ENCODE measurements at regions not wholly inside any gene's neighbourhood (a gene's known extent, or its start where the extent isn't known, plus 50 kb on each side); places are given as distances from the start of the nearest gene placed in this dataset.
"Not testable (repeated sequence)": the region's sequence is repeated elsewhere in the genome, so short reads cannot be mapped to it uniquely, and the experiment has no call there.

DNA sequence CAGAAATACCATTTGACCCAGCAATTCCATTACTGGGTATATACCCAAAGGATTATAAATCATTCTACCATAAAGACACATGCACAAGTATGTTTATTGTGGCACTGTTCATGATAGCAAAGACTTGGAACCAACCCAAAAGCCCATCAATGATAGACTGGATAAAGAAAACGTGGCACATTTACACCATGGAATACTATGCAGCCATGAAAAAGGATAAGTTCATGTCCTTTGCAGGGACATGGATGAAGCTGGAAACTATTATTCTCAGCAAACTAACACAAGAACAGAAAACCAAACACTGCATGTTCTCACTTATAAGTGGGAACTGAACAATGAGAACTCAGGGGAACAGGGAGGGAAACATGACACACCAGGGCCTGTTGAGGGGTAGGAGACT is 1103.4 kb downstream of the TBL1XR1 start:
- not testable (repeated sequence) for DNase-seq (ENCODE audit: low read depth in 3 of 3, low spot score in 1 of 3)

DNA sequence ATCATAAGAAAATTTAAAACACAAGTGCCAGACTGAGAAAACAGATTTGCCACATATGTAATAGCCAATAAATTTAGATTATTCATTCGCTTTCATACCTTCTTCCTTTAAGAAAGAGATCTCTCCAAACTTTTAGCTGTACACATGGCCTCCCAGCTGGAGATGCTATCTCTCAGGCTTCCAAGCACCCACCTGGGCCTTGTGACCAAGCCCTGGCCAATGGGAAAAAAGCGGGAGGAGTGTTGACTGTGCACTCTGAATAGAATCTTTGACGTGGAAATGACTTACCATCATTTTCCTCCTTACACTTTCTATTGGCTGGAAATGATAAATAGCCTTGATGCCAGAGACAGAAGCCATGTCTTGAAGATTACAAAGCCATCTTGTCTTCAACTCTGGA is 1106.6 kb downstream of the TBL1XR1 start:
- no peak for DNase-seq (ENCODE audit: low read depth in 3 of 3, low spot score in 1 of 3)

GRCh38 chr3:176088962-176089383 is 1108.3 kb downstream of the TBL1XR1 start:
- DNase-seq (ENCODE audit: low read depth in 3 of 3, low spot score in 1 of 3) = no peak

DNA sequence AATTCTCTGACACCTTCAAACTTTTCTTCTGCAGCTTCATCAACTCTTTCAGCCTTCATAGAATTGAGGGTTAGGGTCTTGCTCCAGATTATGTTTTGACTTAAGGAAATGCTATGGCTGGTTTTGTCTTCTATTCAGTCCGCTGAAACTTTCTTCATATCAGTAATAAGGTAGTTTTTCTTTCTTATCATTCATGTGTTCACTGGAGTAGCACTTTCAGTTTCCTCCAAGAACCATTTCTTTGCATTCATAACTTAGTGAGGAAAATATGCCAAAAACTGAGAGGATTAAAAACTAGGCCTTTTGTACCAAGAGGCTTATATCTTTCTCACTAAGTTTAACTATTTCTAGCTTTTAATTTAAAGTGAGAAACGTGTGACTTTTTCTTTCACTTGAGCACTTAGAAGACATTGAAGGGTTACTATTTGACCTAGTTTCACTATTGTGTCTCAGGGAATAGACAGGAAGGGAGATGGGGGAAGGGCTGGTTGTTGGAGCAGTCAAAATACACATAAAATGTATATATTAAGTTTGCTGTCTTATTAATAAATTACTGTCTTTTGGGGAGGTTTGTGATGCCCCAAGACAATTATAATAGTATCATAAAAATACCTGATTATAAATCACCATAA is 1110.1 kb downstream of the TBL1XR1 start:
- no peak for DNase-seq (ENCODE audit: low read depth in 3 of 3, low spot score in 1 of 3)

DNA sequence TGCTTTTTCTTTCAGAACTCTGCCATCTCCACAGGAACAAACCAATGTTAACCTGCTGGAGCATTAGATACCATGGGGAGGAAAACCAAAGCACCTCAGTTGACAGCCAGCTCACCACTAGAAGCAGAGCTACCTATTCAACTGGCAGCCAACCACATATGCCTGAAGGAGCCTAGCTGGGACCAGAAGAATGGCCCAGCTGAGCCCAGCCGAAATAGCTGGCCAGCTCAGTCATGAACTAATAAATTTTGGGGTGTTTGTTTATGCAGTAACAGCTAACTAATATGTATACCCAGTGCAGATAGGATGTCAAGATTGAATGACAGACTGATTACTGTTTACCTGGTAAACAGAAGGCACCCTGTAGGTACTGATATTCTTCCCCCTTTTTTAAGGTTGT is 1117.5 kb downstream of the TBL1XR1 start:
- no peak for DNase-seq (ENCODE audit: low read depth in 3 of 3, low spot score in 1 of 3)

GRCh38 chr3:176078906-176079305 is 1118.4 kb downstream of the TBL1XR1 start:
- DNase-seq (ENCODE audit: low read depth in 3 of 3, low spot score in 1 of 3) = no peak

- DNase-seq (ENCODE audit: low read depth in 3 of 3, low spot score in 1 of 3) = no peak
These were observed 1121.8 kb downstream of the TBL1XR1 start for GRCh38 chr3:176075491-176075890.

- no peak for DNase-seq (ENCODE audit: low read depth in 3 of 3, low spot score in 1 of 3)
These were observed 1122.2 kb downstream of the TBL1XR1 start for GRCh38 chr3:176075046-176075445.

- no peak for DNase-seq (ENCODE audit: low read depth in 3 of 3, low spot score in 1 of 3)
These were observed 1123.2 kb downstream of the TBL1XR1 start for GRCh38 chr3:176074096-176074495.

DNA sequence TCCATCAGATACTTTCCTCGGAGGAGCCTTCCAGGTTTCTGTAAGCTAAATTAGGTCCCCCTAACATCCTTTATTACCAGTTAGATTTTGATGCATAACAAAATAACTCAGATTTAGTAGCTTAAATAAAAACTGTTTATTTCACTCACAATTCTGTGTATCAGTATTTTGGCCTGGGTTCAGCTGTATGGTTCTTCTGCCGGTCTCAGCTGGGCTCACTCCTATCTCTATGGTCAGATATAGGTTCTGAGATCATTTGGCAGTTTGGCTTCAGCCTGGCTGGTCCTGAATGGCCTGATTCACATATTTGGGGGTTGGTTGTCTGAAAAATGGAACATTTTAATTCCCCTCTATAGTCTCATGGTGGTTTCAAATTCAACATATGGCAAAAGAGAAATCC is 1125.3 kb downstream of the TBL1XR1 start:
- DNase-seq (ENCODE audit: low read depth in 3 of 3, low spot score in 1 of 3) = no peak

DNA sequence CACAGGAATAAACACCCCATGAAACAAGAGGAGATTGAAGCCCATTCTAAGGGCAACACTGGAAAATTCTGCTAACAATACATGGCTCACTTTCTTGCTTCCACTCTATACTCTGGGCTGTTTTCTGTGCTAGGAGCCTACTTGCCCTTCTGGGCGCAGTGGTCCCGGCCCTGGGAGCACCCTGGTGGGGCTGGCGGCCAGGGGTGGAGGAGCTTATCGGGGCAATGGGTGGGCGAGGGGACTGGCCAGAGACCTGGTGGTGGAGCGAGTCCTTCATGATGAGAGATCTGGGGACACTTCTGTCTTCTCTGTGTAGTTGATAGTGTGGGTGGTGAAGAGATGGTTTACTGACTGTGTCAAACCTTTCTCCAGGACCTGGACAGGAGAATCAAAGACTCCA is 1128.5 kb downstream of the TBL1XR1 start:
- DNase-seq (ENCODE audit: low read depth in 3 of 3, low spot score in 1 of 3) = no peak

- no peak for DNase-seq (ENCODE audit: low read depth in 3 of 3, low spot score in 1 of 3)
These were observed 1138.4 kb downstream of the TBL1XR1 start for GRCh38 chr3:176058856-176059255.

DNA sequence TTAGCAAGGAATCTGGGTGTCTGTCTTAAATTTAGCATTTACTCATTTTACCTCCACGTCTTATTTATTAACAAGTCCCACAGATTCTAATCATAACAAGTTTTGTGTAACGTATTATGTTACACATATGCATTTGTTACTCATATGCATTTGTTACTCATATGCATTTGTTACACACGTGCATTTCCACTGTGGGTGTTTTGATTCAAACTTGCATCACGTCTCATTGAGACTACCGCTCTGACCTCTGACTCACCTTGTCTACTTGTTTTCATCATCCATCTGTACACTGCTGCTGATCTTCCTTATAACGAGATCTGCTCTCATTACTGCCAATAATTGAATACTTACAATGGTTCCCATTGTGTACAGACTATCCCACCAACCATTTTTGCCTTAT is 1141.4 kb downstream of the TBL1XR1 start:
- DNase-seq (ENCODE audit: low read depth in 3 of 3, low spot score in 1 of 3) = no peak

DNA sequence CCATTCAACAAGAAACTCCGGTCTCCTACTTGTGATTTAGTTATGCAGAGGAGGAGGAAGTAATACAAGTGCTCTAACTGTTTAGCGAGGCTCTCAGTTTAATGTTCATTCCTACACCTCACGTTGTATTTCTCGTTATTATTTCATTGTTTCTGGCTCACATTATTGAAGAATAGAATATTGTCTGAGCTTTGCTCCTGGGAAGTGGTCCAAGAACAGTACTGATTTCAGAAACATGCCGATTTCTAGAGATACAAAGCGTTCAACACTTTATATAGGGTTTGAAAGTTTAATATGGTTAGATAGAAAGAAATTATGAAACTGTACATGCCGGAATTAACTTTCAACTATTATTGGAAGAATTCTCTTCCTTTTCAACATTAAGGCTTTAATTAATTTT is 1145.5 kb downstream of the TBL1XR1 start:
- no peak for DNase-seq (ENCODE audit: low read depth in 3 of 3, low spot score in 1 of 3)

- no peak for DNase-seq (ENCODE audit: low read depth in 3 of 3, low spot score in 1 of 3)
These were observed 1150.6 kb downstream of the TBL1XR1 start for GRCh38 chr3:176046703-176047102.

- no peak for DNase-seq (ENCODE audit: low read depth in 3 of 3, low spot score in 1 of 3)
These were observed 1155.5 kb downstream of the TBL1XR1 start for GRCh38 chr3:176041812-176042211.

GRCh38 chr3:176041185-176041584 is 1156.1 kb downstream of the TBL1XR1 start:
- DNase-seq (ENCODE audit: low read depth in 3 of 3, low spot score in 1 of 3) = no peak

DNA sequence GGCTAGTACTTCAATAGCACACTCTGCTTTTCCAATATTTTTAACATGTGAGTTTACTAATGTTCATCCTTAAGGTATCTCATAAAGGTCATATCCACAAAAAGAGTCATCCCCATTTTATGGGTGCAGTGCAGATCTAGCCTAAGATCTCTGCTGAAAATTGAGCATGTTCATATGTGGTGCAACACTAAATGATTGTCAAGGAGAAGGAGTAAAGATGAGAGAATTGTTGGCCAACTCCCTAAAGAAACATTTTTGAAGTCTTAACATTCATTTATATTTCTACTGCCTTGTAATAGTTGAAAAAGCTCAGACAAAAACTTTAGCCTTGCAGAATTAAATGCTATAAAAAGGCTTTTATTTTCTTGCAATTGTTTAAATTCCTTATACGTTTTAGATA is 1159.6 kb downstream of the TBL1XR1 start:
- DNase-seq (ENCODE audit: low read depth in 3 of 3, low spot score in 1 of 3) = no peak

DNA sequence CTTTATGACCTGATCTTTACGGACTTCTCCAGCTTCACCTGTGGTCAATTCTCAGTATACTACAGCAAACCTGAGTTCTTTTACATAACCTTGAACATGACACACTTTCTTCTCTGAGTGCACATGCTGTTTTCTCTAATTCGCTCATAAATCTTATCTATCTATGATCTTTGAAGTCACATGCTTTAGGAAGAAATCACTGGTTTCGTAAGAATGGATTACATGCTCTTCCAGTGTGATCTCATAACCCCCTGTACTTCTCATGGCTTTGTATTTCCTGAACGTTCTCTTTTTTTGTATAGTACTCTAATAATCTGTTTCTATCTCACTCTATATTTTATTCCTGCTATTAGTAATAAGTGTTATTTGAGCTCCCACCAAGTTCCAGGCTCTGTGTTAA is 1165.2 kb downstream of the TBL1XR1 start:
- DNase-seq (ENCODE audit: low read depth in 3 of 3, low spot score in 1 of 3) = no peak

GRCh38 chr3:176016203-176016602 is 1157.1 kb downstream of the NAALADL2 start:
- not testable (repeated sequence) for DNase-seq (ENCODE audit: low read depth in 3 of 3, low spot score in 1 of 3)

- not testable (repeated sequence) for DNase-seq (ENCODE audit: low read depth in 3 of 3, low spot score in 1 of 3)
These were observed 1156.1 kb downstream of the NAALADL2 start for GRCh38 chr3:176015228-176015627.

DNA sequence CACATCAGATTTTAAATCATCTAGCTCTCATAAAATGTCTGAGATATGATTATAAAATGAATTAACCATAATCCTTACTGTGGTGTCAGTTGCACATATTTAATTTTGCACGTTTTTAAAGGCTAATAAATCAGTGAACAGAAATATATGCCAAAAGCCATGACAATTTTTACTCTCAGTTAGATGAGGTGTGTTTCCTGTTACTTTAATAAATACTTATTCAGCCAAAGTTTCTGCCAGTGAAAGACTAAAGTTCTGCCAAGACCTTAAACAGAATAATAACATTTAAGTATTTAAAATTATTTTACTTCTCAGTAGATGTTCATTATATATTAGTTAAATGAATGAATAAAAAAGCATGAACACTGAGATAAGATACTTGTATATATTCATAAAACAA is 1150.1 kb downstream of the NAALADL2 start:
- no peak for DNase-seq (ENCODE audit: low read depth in 3 of 3, low spot score in 1 of 3)

- DNase-seq (ENCODE audit: low read depth in 3 of 3, low spot score in 1 of 3) = no peak
These were observed 1146.4 kb downstream of the NAALADL2 start for GRCh38 chr3:176005564-176005963.

GRCh38 chr3:175989161-175989560 is 1130.0 kb downstream of the NAALADL2 start:
- no peak for DNase-seq (ENCODE audit: low read depth in 3 of 3, low spot score in 1 of 3)

Measured in stimulated activated CD4-positive, alpha-beta T cell treated with anti-CD3 and anti-CD28 coated beads, TNF-alpha, amount 100 ng/mL, for 1 hour (primary cell).